D721Med (cell line): ENCODE measurements at regions not wholly inside any gene's neighbourhood (a gene's known extent, or its start where the extent isn't known, plus 50 kb on each side); places are given as distances from the start of the nearest gene placed in this dataset.

ENCODE experiments used
- DNase-seq: peaks from one replicate; pipeline ENCODE4 v3.0.0; 2011; ENCODE audit warnings: low spot score; ENCODE audit not compliant: insufficient read length
- FAIRE-seq: peaks from 2 replicates; lab custom pipeline; 2011; peaks lifted over from hg19 to GRCh38; lab: Jason Lieb, UNC
- CTCF ChIP-seq: IDR thresholded peaks from 2 replicates; pipeline ENCODE4 v1.5.1; 2012; ENCODE audit warnings: mild to moderate bottlenecking, control low read depth; ENCODE audit not compliant: insufficient read depth; ENCODE audit errors: missing control alignments

GRCh38 chr2:64403426-64403825, 50.5 kb upstream of the LGALSL start:
- no peak for TF ChIP-seq CTCF
- no peak for DNase-seq
- FAIRE-seq = no peak

GRCh38 chr2:64404002-64404731, 49.8 kb upstream of the LGALSL start:
- DNase-seq (no peak), FAIRE-seq (no peak)
- TF ChIP-seq CTCF = no peak
